GM12872 (cell line): ENCODE measurements at regions not wholly inside any gene's neighbourhood (a gene's known extent, or its start where the extent isn't known, plus 50 kb on each side); places are given as distances from the start of the nearest gene placed in this dataset.
A peak's percentile ranks its signal among the peaks of the same experiment; 100 is the strongest.

Experiments used
- TF ChIP-seq, protein P1 (sequence below): IDR thresholded peaks from 3 replicates; pipeline ENCODE4 v1.5.1; 2011; ENCODE audit warnings: low read depth, mild to moderate bottlenecking, low read length, moderate library complexity; ENCODE audit not compliant: insufficient read depth

GRCh38 chrY:19465809-19466208 is 278.7 kb downstream of the KDM5D start:
- TF ChIP-seq, protein P1, sequence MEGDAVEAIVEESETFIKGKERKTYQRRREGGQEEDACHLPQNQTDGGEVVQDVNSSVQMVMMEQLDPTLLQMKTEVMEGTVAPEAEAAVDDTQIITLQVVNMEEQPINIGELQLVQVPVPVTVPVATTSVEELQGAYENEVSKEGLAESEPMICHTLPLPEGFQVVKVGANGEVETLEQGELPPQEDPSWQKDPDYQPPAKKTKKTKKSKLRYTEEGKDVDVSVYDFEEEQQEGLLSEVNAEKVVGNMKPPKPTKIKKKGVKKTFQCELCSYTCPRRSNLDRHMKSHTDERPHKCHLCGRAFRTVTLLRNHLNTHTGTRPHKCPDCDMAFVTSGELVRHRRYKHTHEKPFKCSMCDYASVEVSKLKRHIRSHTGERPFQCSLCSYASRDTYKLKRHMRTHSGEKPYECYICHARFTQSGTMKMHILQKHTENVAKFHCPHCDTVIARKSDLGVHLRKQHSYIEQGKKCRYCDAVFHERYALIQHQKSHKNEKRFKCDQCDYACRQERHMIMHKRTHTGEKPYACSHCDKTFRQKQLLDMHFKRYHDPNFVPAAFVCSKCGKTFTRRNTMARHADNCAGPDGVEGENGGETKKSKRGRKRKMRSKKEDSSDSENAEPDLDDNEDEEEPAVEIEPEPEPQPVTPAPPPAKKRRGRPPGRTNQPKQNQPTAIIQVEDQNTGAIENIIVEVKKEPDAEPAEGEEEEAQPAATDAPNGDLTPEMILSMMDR, result no peak

DNA sequence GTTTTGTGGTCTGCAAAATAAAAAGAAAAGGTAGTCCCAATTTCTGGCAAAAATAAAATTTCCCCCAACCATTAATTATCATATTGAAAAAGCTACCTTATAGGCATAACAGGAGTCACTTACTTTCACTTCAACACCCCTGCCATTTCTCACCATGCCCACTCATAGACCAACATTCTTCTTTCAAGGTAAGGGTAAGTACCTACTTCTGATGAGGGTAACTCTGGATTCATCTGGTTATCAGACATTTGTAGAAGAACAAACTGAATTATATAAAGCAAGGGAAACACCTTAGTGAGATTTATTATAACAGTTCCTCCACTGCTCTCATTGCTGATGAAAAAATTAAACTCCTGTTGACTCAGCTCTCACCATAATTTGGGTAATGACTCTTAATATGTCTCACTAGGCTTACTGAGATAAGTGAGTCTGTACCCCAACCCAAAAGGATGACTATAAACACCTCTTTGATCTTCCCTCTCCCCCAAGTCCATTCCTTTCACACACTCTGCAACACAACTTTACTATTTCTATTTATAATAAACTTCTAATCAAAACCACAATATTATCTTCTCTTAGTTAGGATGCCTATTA is 287.6 kb downstream of the KDM5D start:
- TF ChIP-seq, protein P1, result no peak

DNA sequence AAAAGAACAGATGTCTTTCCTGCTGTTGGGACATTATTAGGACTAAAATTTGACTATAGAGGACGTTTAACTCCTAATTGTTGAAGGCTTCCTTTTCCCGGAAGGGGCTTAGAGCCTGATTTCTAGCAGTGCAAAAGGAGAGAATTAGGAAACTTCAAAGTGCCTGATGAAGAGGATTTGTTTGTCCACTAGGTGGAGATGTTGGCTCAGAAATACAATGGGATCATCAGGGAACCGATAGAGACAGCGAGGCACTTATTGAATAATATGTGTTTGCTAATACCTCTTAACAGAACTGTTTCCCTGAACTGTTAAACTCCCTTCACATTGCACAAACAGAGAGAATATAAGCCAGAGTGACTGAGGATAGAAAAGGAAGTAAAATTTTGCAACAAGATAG is 311.5 kb downstream of the KDM5D start:
- TF ChIP-seq, protein P1, result peak; percentile 48; the same call in 1 of the 3 replicates

GRCh38 chrY:19427736-19428518 is 316.6 kb downstream of the KDM5D start:
- TF ChIP-seq, protein P1, result no peak

DNA sequence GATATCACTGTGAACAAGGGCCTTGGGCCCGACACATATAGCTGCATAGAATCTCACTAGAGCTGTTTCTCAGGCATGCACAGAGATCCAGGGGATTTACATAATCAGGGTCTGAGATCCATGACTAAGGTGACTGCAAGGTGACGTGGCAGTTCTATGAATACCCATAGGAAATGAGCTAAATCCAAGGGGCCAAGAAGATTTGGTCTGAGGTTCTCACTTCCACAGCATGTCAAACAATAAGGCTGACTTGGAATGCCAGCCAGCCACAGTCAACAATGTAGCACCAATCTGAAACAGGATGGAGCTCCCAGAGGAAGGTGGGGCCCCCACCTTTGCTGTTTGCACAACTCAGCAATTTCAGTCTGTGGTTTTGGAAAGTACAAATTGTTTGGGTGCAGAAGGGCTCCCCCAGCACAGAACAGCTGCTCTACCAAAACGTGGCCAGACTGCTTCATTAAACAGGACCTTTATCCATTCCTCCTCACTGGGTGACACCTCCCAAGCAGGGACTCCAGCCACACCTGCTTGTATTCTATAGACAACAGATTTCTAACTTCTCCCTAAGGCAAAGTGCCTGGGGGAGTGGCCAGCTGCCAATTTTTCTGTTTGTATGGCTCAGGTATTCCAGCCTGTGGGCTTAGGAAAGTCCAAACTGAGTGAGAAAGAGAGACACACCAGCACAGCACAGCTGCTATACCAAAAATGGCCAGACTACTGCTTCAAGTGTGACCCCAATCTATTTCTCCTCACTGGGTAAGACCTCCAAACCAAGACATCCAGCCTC is 333.4 kb downstream of the KDM5D start:
- TF ChIP-seq, protein P1, result no peak

DNA sequence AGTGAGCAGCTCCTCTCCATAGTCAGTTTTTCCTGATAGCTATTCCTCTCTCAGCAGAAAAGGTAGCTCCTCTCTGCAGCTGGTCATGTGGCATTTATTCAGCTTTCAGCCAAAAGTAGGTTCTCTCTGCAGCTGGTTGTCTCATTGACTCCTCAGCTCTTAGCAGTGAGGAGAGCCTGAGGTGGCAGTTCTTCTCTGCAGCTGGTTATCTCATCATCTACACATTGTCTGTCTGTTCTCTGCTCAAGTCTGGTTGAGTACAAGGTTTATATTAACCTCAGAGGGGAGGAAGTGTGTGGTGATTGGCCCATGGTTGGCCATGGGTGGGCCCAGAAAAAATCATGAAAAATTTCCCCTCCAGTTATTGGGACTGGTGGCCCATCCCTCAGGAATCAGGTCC is 338.3 kb downstream of the KDM5D start:
- TF ChIP-seq, protein P1, result no peak

GRCh38 chrY:19405598-19405997 is 338.9 kb downstream of the KDM5D start:
- TF ChIP-seq, protein P1, result no peak
